Aorta (tissue), 5 donors: ENCODE measurements at regions not wholly inside any gene's neighbourhood (a gene's known extent, or its start where the extent isn't known, plus 50 kb on each side); places are given as distances from the start of the nearest gene placed in this dataset.

Experiments
- ATAC-seq: fragments of 200-7000 bp; cut with Tn5 transposase; one replicate; pipeline ENCODE4 v1.9.1; 2022; ENCODE audit warnings: moderate library complexity; ENCODE audit not compliant: low FRiP score
- DNase-seq, 2 donors: peaks; one replicate each; pipeline ENCODE4 v3.0.0-alpha.2; 2020
- H3K27ac ChIP-seq, 2 donors: one replicate each; pipeline ENCODE4 v1.5.1; 2013; ENCODE audit warnings: low read length in 2 of 2, mild to moderate bottlenecking in 2 of 2, moderate library complexity in 2 of 2, control low read depth in 1 of 2, inconsistent platforms in 1 of 2, low read depth in 1 of 2
- H3K27me3 ChIP-seq, 2 donors: one replicate each; pipeline ENCODE4 v1.6.1; 2013; ENCODE audit warnings: control low read depth in 1 of 2, low read length in 1 of 2, mild to moderate bottlenecking in 1 of 2, moderate library complexity in 1 of 2; ENCODE audit not compliant: insufficient read depth in 2 of 2, control insufficient read depth in 1 of 2
- H3K36me3 ChIP-seq, 2 donors: one replicate each; pipeline ENCODE4 v1.6.1; 2013; ENCODE audit warnings: control low read depth in 1 of 2, low read length in 1 of 2, mild to moderate bottlenecking in 1 of 2; ENCODE audit not compliant: insufficient read depth in 2 of 2, control insufficient read depth in 1 of 2
- H3K4me1 ChIP-seq, 2 donors: one replicate each; pipeline ENCODE4 v1.6.1; 2013; ENCODE audit warnings: low read length in 2 of 2, control low read depth in 1 of 2, mild to moderate bottlenecking in 1 of 2, moderate library complexity in 1 of 2; ENCODE audit not compliant: insufficient read depth in 2 of 2, control insufficient read depth in 1 of 2
- H3K4me3 ChIP-seq, 2 donors: one replicate each; pipeline ENCODE4 v1.5.1; 2013; ENCODE audit warnings: low read length in 2 of 2, control low read depth in 1 of 2, mild to moderate bottlenecking in 1 of 2
- H3K9me3 ChIP-seq: one replicate; pipeline ENCODE4 v1.6.1; 2013; ENCODE audit warnings: mild to moderate bottlenecking, low read length; ENCODE audit not compliant: control insufficient read depth
- WGBS, 2 donors: extraction: QIAGEN DNeasy Blood & Tissue Kit; methylation state at CpG; one replicate each; pipeline ENCODE4 v1.1.7; 2013; 5-methylcytosine and 5-hydroxymethylcytosine counted together
- intact Hi-C, 2 donors: fragments of 100-400 bp; cut with DNase I; formaldehyde crosslinking; loops; one replicate each; pipeline versions ENCODE4 v1.14.2 to v1.15.0; 2022
- donor health status: healthy with polysubstance abuse.
- donor health status: Bipolar disorder and iron deficiency.
- donor health status: DM: no; HTN: no; CAD: no.
- donor health status: DM: no; HTN: no; CAD: no.
- donor health status: DM: yes; HTN: yes; CAD: no.

DNA sequence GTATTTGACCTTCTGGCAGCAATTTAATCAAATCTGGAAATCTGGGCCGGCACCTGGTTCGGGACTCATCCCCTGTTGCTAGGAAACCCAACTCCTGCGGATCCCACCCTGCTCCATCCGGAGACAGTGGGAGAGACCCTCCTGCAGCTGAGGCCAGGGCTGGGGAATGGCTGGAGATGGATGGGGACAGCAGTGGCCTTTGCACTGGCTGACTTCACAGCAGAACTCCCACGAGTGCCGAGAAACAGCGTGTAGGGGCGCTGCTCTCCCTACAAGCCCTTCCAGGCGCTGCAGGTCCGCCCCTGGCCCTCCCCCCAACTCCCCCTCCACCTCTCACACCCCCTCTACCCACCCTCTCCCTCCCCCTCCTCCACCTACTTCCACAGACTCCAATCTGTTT, 105.8 kb upstream of the PPP1R26 start:
- intact Hi-C loops: no loop called here
- no peak overlapping the region for H3K4me3 ChIP-seq
- no peaks in the 10 kb centered on the region for H3K4me1 ChIP-seq
- H3K27me3 ChIP-seq: no peaks in the 10 kb centered on the region
- no peaks in the 10 kb centered on the region for H3K36me3 ChIP-seq
- ATAC-seq: no peak
- no peaks in the 10 kb centered on the region for H3K9me3 ChIP-seq
- H3K27ac ChIP-seq: no peak overlapping the region
- 16 to 19% methylated on average over 10 of the region's 10 CpGs for WGBS, 2 donors
- no peak for DNase-seq

DNA sequence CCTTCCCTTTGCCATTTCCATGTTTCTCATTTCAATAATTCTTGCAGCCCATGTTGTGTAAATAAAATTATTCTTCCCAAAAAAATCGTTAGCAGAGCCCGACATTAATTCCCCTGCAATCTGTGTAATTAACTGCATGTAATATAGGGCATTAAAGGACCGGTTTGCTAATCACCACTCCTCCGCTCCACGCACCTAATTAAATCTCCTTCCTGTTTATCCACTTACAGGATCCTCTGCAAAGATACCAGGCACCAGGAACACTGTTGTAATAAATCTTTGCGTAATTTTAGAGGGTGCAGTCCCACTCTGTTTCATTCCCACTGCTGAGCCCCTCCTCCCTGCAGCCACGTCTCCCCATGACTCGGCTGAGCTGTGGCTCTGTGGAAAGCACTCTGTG, 105.0 kb upstream of the PPP1R26 start:
- no peak for ATAC-seq
- no peaks in the 10 kb centered on the region for H3K4me1 ChIP-seq
- DNase-seq: no peak
- no peak overlapping the region for H3K4me3 ChIP-seq
- H3K9me3 ChIP-seq: peaks cover 2% of the 10 kb centered on the region
- no peaks in the 10 kb centered on the region for H3K36me3 ChIP-seq
- intact Hi-C loops: no loop called here
- WGBS, 2 donors: 55 to 58% methylated on average over 8 of the region's 8 CpGs
- H3K27ac ChIP-seq: no peak overlapping the region
- no peaks in the 10 kb centered on the region for H3K27me3 ChIP-seq

DNA sequence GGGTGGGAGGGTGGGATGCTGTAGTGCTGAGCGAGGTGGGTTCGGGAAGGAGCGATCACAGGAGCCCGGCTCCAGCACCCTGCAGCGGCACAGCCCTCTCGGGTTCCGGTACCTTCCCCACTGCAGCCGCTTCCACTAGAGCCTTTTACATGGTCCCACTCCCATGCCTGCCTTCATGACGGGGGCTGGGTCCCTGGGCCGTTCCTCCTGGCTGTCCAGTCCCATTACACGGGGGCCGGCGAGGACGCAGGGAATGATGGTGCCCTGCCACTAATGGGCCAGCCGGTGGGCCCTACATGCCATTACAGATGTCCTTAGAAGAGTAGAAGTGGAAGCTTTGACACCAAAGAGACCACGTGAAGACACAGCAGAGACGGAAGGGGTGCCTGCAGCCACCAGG, 104.6 kb upstream of the PPP1R26 start:
- H3K27ac ChIP-seq: no peak overlapping the region
- H3K36me3 ChIP-seq: no peaks in the 10 kb centered on the region
- H3K4me3 ChIP-seq: no peak overlapping the region
- no peak for ATAC-seq
- no peaks in the 10 kb centered on the region for H3K4me1 ChIP-seq
- peaks cover 4% of the 10 kb centered on the region for H3K9me3 ChIP-seq
- H3K27me3 ChIP-seq: no peaks in the 10 kb centered on the region
- DNase-seq: no peak
- intact Hi-C loops: no loop called here
- WGBS, 2 donors: 84 to 85% methylated on average over 17 of the region's 17 CpGs

DNA sequence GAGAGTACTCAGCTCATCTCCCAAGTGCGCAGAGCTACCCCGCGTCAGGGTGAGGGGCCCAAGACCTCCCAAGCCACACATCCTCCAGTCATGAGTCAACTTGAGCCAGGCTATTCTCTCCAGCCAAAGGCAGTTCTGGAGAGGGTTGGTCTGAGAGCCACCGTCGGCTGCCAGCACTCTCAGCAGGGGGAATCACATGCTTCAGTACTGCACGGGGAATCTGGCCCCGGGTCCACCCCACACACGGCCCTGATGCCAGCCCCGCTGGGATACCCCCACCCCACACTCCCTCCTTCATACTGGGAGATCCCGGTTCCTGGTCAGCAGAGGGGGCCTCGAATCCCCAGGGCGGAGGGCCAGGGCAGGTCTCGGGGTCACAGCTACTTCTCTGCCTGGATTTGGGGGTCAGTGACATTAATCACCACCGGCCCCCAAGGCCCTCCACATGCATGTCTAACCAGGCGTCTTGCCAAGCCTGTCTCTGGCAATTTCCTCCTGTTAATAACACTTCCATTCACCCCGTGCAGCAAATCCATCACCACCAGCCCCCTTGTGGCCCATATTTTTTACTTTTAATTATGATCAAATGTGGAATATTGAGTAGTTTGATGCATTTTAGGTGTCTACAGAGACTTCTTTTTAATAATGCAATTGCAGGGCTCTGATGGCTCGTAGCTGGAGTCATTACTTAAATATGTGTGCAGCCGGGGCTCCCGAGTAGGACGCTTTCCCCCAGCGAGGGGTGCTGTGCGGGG, 102.9 kb upstream of the PPP1R26 start:
- no peaks in the 10 kb centered on the region for H3K36me3 ChIP-seq
- WGBS, 2 donors: 35 to 41% methylated on average over 22 of the region's 22 CpGs
- no peak overlapping the region for H3K27ac ChIP-seq
- intact Hi-C loops: no loop called here
- no peak overlapping the region for H3K4me3 ChIP-seq
- no peaks in the 10 kb centered on the region for H3K27me3 ChIP-seq
- no peaks in the 10 kb centered on the region for H3K4me1 ChIP-seq
- no peak for ATAC-seq
- DNase-seq: no peak
- peaks cover 4% of the 10 kb centered on the region for H3K9me3 ChIP-seq

DNA sequence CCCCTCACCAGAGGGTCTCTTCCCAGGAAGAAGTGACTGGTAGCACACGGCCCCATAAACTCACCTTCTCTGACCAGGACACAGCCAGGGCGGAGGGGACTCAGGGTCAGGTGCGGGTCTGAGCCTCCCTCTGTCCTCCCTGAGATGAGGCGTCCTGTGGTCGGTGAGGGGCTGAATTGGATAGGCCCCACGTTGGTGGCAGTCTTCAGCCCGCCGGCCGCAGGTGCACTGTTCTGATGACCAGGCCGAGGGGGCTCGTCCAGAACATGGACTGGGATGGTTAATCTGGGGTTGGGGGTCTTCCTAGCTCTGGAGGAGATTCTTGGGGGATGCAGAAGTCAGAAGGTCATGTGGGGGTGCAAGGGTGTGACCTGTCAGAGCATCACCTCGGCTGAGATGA, 102.2 kb upstream of the PPP1R26 start:
- H3K27ac ChIP-seq: no peak overlapping the region
- no peaks in the 10 kb centered on the region for H3K4me1 ChIP-seq
- no peak for ATAC-seq
- intact Hi-C loops: no loop called here
- H3K9me3 ChIP-seq: peaks cover 4% of the 10 kb centered on the region
- no peak overlapping the region for H3K4me3 ChIP-seq
- no peaks in the 10 kb centered on the region for H3K27me3 ChIP-seq
- H3K36me3 ChIP-seq: no peaks in the 10 kb centered on the region
- DNase-seq: no peak
- WGBS, 2 donors: 82 to 86% methylated on average over 12 of the region's 12 CpGs

DNA sequence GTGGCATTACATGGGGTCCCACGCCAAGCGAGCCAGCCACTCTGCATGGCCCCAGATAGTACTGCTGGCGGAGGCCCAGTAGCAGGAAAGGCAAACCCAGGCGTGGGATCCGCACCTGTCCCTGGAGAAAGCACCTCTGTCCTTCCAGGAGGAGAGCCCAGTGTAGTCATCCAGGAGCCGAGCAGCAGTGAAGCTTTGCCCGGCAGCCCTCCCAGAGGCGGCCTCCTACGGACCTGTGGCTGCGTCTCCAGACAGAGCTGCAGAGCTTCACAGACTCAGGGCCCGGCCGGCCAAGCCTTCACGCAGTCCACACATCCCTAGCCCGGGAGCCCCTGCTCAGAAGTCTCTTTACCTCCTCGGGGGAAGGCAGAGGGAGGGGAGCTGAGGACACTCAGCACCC, 100.8 kb upstream of the PPP1R26 start:
- H3K27me3 ChIP-seq: no peaks in the 10 kb centered on the region
- peaks cover 4% of the 10 kb centered on the region for H3K9me3 ChIP-seq
- DNase-seq (no peak), ATAC-seq (no peak)
- H3K4me1 ChIP-seq: no peaks in the 10 kb centered on the region
- intact Hi-C loops: no loop called here
- no peak overlapping the region for H3K27ac ChIP-seq
- WGBS, 2 donors: 85 to 89% methylated on average over 13 to 15 of the region's 15 CpGs
- H3K4me3 ChIP-seq: no peak overlapping the region
- H3K36me3 ChIP-seq: no peaks in the 10 kb centered on the region

DNA sequence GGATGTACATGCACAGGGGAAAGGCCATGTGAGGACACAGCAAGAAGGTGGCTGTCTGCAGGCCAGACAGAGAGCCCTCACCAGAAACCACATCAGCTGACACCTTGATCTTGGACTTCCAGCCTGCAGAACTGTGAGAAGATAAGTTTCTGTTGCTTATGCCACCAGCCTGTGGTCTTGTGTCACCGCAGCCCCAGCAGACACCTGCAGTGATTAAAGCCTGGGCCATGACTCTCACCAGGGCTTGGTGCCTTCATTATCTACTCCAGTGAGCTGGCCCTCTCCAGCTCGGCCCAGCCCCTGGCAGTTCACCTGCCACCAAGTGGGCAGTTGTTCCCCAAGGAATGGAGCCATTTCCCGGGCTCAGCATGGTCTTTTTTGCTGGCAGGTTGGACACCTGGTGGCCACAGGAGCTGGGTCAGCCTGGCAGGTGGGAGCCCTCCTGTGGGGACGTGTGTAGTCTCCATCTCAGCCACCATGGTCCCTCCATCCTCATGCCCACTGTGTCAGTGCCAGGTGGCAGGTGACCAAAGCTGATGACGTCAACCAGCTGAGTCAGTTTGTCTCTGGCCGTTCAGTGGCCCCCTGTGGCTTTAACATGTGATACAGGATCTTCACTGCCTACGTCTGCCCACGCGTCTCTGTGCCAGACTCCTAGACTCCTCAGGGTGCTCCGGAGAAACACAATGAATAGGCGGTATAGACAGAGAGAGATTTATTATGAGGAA, 99.9 kb upstream of the PPP1R26 start:
- DNase-seq (no peak), ATAC-seq (no peak)
- H3K9me3 ChIP-seq: peaks cover 4% of the 10 kb centered on the region
- H3K4me3 ChIP-seq: no peak overlapping the region
- no peak overlapping the region for H3K27ac ChIP-seq
- no peaks in the 10 kb centered on the region for H3K36me3 ChIP-seq
- WGBS, 2 donors: 81% methylated on average over 11 of the region's 11 CpGs
- H3K4me1 ChIP-seq: no peaks in the 10 kb centered on the region
- intact Hi-C loops: no loop called here
- no peaks in the 10 kb centered on the region for H3K27me3 ChIP-seq

DNA sequence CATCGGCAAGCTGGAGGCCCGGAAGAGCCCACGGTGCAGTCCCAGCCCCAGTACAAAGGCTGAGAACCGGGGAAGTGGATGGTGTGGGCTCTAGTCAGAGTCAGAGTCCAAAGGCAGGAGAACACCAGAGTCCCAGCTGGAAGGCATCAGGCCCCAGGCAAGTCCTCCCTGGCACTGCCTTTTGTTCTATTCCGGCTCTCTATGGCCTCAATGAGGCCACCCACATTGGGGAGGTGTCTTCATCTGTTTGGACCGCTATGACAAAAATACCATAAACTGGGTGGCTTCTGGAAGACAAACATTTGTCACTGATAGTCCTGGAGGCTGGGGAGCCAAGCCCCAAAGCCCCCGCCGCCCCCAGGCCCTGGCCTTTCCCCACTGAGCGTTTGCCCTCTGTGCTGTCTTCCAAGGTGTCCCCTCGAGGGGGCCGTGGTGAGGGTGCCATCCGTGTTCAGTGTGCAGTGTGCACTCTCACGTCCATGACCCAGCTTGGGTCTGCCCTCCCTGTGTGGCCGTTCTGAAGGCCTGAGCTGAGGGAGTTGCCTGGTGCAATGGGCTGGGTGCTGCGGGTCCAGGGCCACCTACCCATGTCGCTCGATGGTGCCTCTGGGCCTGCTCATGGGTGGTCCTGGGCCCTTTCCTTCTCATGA, 99.1 kb upstream of the PPP1R26 start:
- Histone ChIP-seq H3K9me3 (peaks cover 4% of the 10 kb centered on the region), H3K27me3 (no peaks in the 10 kb centered on the region), H3K36me3 (no peaks in the 10 kb centered on the region), H3K27ac (no peak overlapping the region), H3K4me1 (no peaks in the 10 kb centered on the region), H3K4me3 (no peak overlapping the region)
- DNase-seq (no peak), ATAC-seq (no peak)
- intact Hi-C loops: no loop called here
- WGBS, 2 donors: 89% methylated on average over 17 of the region's 17 CpGs
